ENCODE measurements at regions not wholly inside any gene's neighbourhood (a gene's known extent, or its start where the extent isn't known, plus 50 kb on each side); places are given as distances from the start of the nearest gene placed in this dataset.

DNA sequence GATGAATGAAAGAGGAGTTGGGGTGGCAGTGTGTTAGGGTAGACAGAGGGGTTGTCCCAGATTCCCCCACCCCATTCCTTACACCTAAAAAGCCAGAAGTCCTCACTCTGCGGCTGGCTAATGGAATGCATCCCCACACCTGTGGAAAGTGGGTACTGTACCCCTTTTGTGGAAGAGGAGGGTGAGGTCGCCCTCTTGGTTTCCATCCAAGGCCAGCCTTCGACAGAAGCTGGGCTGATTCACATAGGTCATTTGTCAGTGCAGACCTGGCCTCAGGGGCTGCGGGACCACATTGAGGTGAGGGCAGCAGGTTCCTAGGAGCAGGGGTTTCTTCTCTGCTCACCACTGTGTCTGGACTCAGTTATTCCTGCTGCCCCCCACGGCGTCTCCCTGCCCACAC, 671.6 kb downstream of the MATN1 start:
- Mint-ChIP-seq H3K27me3 (ENCODE audit: unreplicated experiment) (peaks cover 7% of the 10 kb centered on the region), H3K27ac (ENCODE audit: unreplicated experiment) (no peak overlapping the region), H3K4me3 (ENCODE audit: unreplicated experiment) (no peak overlapping the region), H3K9me3 (ENCODE audit: unreplicated experiment) (no peaks in the 10 kb centered on the region), H3K36me3 (ENCODE audit: low read depth, unreplicated experiment) (no peaks in the 10 kb centered on the region), H3K4me1 (ENCODE audit: unreplicated experiment) (no peaks in the 10 kb centered on the region)
- TF ChIP-seq, protein P1, sequence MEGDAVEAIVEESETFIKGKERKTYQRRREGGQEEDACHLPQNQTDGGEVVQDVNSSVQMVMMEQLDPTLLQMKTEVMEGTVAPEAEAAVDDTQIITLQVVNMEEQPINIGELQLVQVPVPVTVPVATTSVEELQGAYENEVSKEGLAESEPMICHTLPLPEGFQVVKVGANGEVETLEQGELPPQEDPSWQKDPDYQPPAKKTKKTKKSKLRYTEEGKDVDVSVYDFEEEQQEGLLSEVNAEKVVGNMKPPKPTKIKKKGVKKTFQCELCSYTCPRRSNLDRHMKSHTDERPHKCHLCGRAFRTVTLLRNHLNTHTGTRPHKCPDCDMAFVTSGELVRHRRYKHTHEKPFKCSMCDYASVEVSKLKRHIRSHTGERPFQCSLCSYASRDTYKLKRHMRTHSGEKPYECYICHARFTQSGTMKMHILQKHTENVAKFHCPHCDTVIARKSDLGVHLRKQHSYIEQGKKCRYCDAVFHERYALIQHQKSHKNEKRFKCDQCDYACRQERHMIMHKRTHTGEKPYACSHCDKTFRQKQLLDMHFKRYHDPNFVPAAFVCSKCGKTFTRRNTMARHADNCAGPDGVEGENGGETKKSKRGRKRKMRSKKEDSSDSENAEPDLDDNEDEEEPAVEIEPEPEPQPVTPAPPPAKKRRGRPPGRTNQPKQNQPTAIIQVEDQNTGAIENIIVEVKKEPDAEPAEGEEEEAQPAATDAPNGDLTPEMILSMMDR (IDR thresholded peaks at IDR 0.05; ENCODE audit: unreplicated experiment): no peak
- no peak for DNase-seq (ENCODE audit: low spot score)

DNA sequence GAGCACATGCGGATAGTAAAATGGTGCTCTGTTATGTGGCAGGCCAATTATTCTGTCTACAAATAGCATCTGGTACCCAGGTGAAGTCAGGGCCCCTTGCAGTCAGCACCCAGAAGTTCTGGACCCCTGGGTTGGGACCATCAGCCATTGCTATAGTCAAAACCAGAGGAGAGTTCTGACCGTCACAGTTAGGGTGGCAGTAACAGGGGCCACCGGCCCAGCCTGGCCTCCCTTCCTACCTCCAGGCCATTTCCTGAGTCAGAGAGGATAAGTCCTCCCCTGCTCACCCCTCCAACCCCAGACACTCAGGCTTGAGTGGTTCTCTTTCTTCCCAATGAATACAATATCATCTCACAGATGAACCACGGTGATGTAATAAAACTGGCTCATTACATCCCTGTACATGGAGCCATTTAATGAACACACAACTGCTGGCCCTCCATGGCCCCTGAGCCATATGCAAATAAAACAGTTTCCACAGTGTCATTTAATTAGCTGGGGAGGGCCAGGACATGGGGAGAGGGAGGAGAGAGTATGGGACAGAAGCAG, 673.6 kb downstream of the MATN1 start:
- no peak for DNase-seq (ENCODE audit: low spot score)
- no peak overlapping the region for H3K4me3 Mint-ChIP-seq (ENCODE audit: unreplicated experiment)
- TF ChIP-seq, protein P1 (IDR thresholded peaks at IDR 0.05; ENCODE audit: unreplicated experiment): no peak
- no peaks in the 10 kb centered on the region for H3K9me3 Mint-ChIP-seq (ENCODE audit: unreplicated experiment)
- H3K27ac Mint-ChIP-seq (ENCODE audit: unreplicated experiment): no peak overlapping the region
- H3K4me1 Mint-ChIP-seq (ENCODE audit: unreplicated experiment): no peaks in the 10 kb centered on the region
- no peaks in the 10 kb centered on the region for H3K36me3 Mint-ChIP-seq (ENCODE audit: low read depth, unreplicated experiment)
- H3K27me3 Mint-ChIP-seq (ENCODE audit: unreplicated experiment): peaks cover 7% of the 10 kb centered on the region

- Mint-ChIP-seq H3K36me3 (ENCODE audit: low read depth, unreplicated experiment) (peaks cover 5% of the 10 kb centered on the region), H3K9me3 (ENCODE audit: unreplicated experiment) (peaks cover 4% of the 10 kb centered on the region), H3K4me3 (ENCODE audit: unreplicated experiment) (no peak overlapping the region), H3K27me3 (ENCODE audit: unreplicated experiment) (peaks cover 8% of the 10 kb centered on the region), H3K27ac (ENCODE audit: unreplicated experiment) (no peak overlapping the region), H3K4me1 (ENCODE audit: unreplicated experiment) (no peaks in the 10 kb centered on the region)
- no peak for DNase-seq (ENCODE audit: low spot score)
- TF ChIP-seq, protein P1 (IDR thresholded peaks at IDR 0.05; ENCODE audit: unreplicated experiment): no peak
These were observed 674.5 kb downstream of the MATN1 start for GRCh38 chr1:30048905-30049304.

DNA sequence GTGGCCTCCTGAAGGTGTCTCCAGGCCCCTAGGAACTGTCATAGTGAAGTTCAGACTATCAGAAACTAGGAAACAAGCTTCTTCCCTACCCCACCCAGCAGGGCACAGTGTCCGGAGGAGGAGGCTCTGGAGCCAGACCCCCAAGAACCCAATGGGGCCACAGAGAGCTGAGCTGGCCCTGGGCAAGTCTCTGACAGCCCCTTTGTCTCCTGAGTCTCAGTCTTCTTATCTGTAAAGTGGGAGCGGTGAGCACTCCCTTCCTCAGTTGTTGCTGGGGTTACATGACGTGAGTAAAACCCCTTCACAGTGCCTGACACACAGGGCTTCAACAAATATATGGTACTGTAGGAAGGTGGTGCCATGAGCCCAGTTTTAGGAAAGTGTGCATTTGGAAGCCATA, 675.8 kb downstream of the MATN1 start:
- Mint-ChIP-seq H3K4me1 (ENCODE audit: unreplicated experiment) (no peaks in the 10 kb centered on the region), H3K27ac (ENCODE audit: unreplicated experiment) (no peak overlapping the region), H3K9me3 (ENCODE audit: unreplicated experiment) (peaks cover 10% of the 10 kb centered on the region), H3K27me3 (ENCODE audit: unreplicated experiment) (peaks cover 12% of the 10 kb centered on the region), H3K36me3 (ENCODE audit: low read depth, unreplicated experiment) (peaks cover 5% of the 10 kb centered on the region), H3K4me3 (ENCODE audit: unreplicated experiment) (no peak overlapping the region)
- TF ChIP-seq, protein P1 (IDR thresholded peaks at IDR 0.05; ENCODE audit: unreplicated experiment): no peak
- no peak for DNase-seq (ENCODE audit: low spot score)

DNA sequence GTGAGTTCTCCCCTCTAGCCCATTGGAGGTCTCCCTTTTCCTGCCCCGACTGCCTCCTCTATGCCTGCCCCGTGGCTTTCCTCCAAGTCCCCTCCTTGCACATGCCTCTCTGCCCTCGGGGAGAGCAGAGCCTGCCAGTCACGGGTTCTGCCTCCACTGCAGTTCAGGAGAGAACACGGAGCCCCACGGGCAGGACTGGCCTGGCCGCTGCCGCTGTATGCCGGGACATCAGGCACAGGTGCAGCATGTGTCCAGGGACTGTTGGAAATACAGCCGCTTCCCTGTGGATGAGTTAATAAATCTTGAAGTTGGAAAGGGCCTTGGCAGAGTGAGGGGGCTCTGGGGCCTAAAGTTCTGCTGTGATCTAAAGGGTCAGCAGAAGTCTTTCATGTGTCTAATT, 676.6 kb downstream of the MATN1 start:
- peaks cover 10% of the 10 kb centered on the region for H3K9me3 Mint-ChIP-seq (ENCODE audit: unreplicated experiment)
- H3K4me3 Mint-ChIP-seq (ENCODE audit: unreplicated experiment): no peak overlapping the region
- no peaks in the 10 kb centered on the region for H3K4me1 Mint-ChIP-seq (ENCODE audit: unreplicated experiment)
- TF ChIP-seq, protein P1 (IDR thresholded peaks at IDR 0.05; ENCODE audit: unreplicated experiment): no peak
- H3K27ac Mint-ChIP-seq (ENCODE audit: unreplicated experiment): no peak overlapping the region
- no peak for DNase-seq (ENCODE audit: low spot score)
- H3K36me3 Mint-ChIP-seq (ENCODE audit: low read depth, unreplicated experiment): peaks cover 5% of the 10 kb centered on the region
- peaks cover 10% of the 10 kb centered on the region for H3K27me3 Mint-ChIP-seq (ENCODE audit: unreplicated experiment)

All from endothelial cell (in vitro differentiated cells).